GM21367 (cell line): ENCODE measurements at regions not wholly inside any gene's neighbourhood (a gene's known extent, or its start where the extent isn't known, plus 50 kb on each side); places are given as distances from the start of the nearest gene placed in this dataset.

Experiments used
- ATAC-seq: cut with Tn5 transposase; IDR thresholded peaks from one replicate; pipeline ENCODE4 v1.9.1; 2021; ENCODE audit not compliant: unreplicated experiment

GRCh38 chr16:5642436-5642835, 544.8 kb upstream of the EEF2KMT start:
- no peak for ATAC-seq

GRCh38 chr16:5642011-5642410, 544.4 kb upstream of the EEF2KMT start:
- no peak for ATAC-seq

GRCh38 chr16:5640883-5641282, 543.3 kb upstream of the EEF2KMT start:
- ATAC-seq, result no peak

- no peak for ATAC-seq
These were observed 541.9 kb upstream of the EEF2KMT start for GRCh38 chr16:5639531-5639930.

- no peak for ATAC-seq
These were observed 537.7 kb upstream of the EEF2KMT start for GRCh38 chr16:5635331-5635730.

- ATAC-seq, result no peak
These were observed 537.1 kb upstream of the EEF2KMT start for GRCh38 chr16:5634666-5635180.

- ATAC-seq, result no peak
These were observed 536.3 kb upstream of the EEF2KMT start for GRCh38 chr16:5633845-5634440.

- no peak for ATAC-seq
These were observed 524.8 kb upstream of the EEF2KMT start for GRCh38 chr16:5622234-5622884.

- no peak for ATAC-seq
These were observed 524.2 kb upstream of the EEF2KMT start for GRCh38 chr16:5621826-5622225.

- no peak for ATAC-seq
These were observed 521.7 kb upstream of the EEF2KMT start for GRCh38 chr16:5619304-5619703.

GRCh38 chr16:5616841-5617240, 519.2 kb upstream of the EEF2KMT start:
- no peak for ATAC-seq

- ATAC-seq, result peak; percentile 64
These were observed 518.5 kb upstream of the EEF2KMT start for GRCh38 chr16:5615868-5616642.

GRCh38 chr16:5607169-5607568, 509.6 kb upstream of the EEF2KMT start:
- ATAC-seq, result no peak

GRCh38 chr16:5605404-5605803, 507.8 kb upstream of the EEF2KMT start:
- ATAC-seq, result no peak

GRCh38 chr16:5604770-5605169, 507.2 kb upstream of the EEF2KMT start:
- no peak for ATAC-seq

- ATAC-seq, result no peak
These were observed 506.2 kb upstream of the EEF2KMT start for GRCh38 chr16:5603836-5604235.

GRCh38 chr16:5601957-5602356, 504.4 kb upstream of the EEF2KMT start:
- ATAC-seq, result no peak

- no peak for ATAC-seq
These were observed 501.2 kb upstream of the EEF2KMT start for GRCh38 chr16:5598793-5599192.

- ATAC-seq, result no peak
These were observed 498.3 kb upstream of the EEF2KMT start for GRCh38 chr16:5595849-5596248.

GRCh38 chr16:5590416-5590815, 492.8 kb upstream of the EEF2KMT start:
- ATAC-seq, result no peak

GRCh38 chr16:5589812-5590373, 492.3 kb upstream of the EEF2KMT start:
- ATAC-seq, result no peak

GRCh38 chr16:5584109-5584508, 486.5 kb upstream of the EEF2KMT start:
- no peak for ATAC-seq
